Body of pancreas (tissue), 4 donors: ENCODE measurements at regions not wholly inside any gene's neighbourhood (a gene's known extent, or its start where the extent isn't known, plus 50 kb on each side); places are given as distances from the start of the nearest gene placed in this dataset.

Source experiments
- ATAC-seq: fragments of 150-250 bp; one replicate; pipeline ENCODE4 v1.9.1; 2016
- DNase-seq, 4 donors: peaks; one replicate each; pipeline ENCODE4 v3.0.0-alpha.2; 2019
- H3K27ac ChIP-seq, 4 donors: fragments of 200-600 bp; sonication (generic); 1 replicate in 3 of 4; 2 replicates in 1 of 4; pipeline versions ENCODE4 v1.5.1 to v1.6.1; 2016 to 2019; ENCODE audit warnings: mild to moderate bottlenecking in 1 of 4, mixed read lengths in 1 of 4, moderate library complexity in 1 of 4
- H3K27me3 ChIP-seq, 2 donors: fragments of 200-600 bp; sonication (generic); one replicate each; pipeline ENCODE4 v1.6.0; 2016; ENCODE audit warnings: mild to moderate bottlenecking in 1 of 2
- H3K36me3 ChIP-seq, 2 donors: fragments of 200-600 bp; sonication (generic); replicated peaks in 1 of 2; 2 replicates each; pipeline ENCODE4 v1.5.1; 2016; ENCODE audit warnings: low read depth in 2 of 2; ENCODE audit not compliant: insufficient read depth in 1 of 2
- H3K4me1 ChIP-seq: fragments of 200-600 bp; sonication (generic); one replicate; pipeline ENCODE4 v1.6.0; 2016
- H3K4me3 ChIP-seq, 2 donors: fragments of 200-600 bp; sonication (generic); 1 replicate in 1 of 2; 2 replicates in 1 of 2; pipeline ENCODE4 v1.5.1; 2016 to 2019
- H3K9me3 ChIP-seq, 3 donors: fragments of 200-600 bp; sonication (generic); 1 replicate in 2 of 3; 2 replicates in 1 of 3; pipeline ENCODE4 v1.5.1; 2016
- POLR2A ChIP-seq, 3 donors: fragments of 450-650 bp; IDR thresholded peaks; one replicate each; pipeline ENCODE4 v1.6.1; 2016; ENCODE audit warnings: antibody characterized with exemption in 3 of 3, mild to moderate bottlenecking in 2 of 3
- WGBS, 2 donors: methylation state at CpG; one replicate each; pipeline ENCODE4 v1.1.5; 2017; 5-methylcytosine and 5-hydroxymethylcytosine counted together
- intact Hi-C: fragments of 100-400 bp; cut with DNase I; formaldehyde crosslinking; loops from one replicate; pipeline ENCODE4 v1.15.1; 2023
- TF ChIP-seq, protein P1 (sequence below), 7 experiments: fragments of 450-650 bp in 4 of 7; fragments of 200-600 bp in 3 of 7; sonication (generic) in 3 of 7; IDR thresholded peaks; one replicate each; pipeline ENCODE4 v1.5.1; 2016 to 2019; ENCODE audit warnings: antibody characterized with exemption in 7 of 7

- no peak for ATAC-seq
- DNase-seq, result no peak
Measured at GRCh38 chr20:29740951-29741593, 1516.4 kb upstream of the DEFB115 start.

GRCh38 chr20:29741594-29741893 lies 1515.9 kb upstream of the DEFB115 start:
- DNase-seq (no peak), ATAC-seq (no peak)
- 26 to 32% methylated on average over 7 to 13 of the region's 13 CpGs for WGBS, 2 donors
- Histone ChIP-seq H3K4me3 (no peak overlapping the region), H3K36me3 (no peaks in the 10 kb centered on the region), H3K27me3 (no peaks in the 10 kb centered on the region), H3K9me3 (no peaks in the 10 kb centered on the region), H3K4me1 (no peaks in the 10 kb centered on the region), H3K27ac (no peak overlapping the region)
- intact Hi-C loops, result no loop called here
- TF ChIP-seq POLR2A (IDR thresholded peaks at IDR 0.05), result no peak
- TF ChIP-seq, protein P1, sequence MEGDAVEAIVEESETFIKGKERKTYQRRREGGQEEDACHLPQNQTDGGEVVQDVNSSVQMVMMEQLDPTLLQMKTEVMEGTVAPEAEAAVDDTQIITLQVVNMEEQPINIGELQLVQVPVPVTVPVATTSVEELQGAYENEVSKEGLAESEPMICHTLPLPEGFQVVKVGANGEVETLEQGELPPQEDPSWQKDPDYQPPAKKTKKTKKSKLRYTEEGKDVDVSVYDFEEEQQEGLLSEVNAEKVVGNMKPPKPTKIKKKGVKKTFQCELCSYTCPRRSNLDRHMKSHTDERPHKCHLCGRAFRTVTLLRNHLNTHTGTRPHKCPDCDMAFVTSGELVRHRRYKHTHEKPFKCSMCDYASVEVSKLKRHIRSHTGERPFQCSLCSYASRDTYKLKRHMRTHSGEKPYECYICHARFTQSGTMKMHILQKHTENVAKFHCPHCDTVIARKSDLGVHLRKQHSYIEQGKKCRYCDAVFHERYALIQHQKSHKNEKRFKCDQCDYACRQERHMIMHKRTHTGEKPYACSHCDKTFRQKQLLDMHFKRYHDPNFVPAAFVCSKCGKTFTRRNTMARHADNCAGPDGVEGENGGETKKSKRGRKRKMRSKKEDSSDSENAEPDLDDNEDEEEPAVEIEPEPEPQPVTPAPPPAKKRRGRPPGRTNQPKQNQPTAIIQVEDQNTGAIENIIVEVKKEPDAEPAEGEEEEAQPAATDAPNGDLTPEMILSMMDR (IDR thresholded peaks at IDR 0.05), result no peak

More at GRCh38 chr20:29740951-29741593, 1516.4 kb upstream of the DEFB115 start:
- 21 to 53% methylated on average over 8 to 45 of the region's 51 CpGs for WGBS, 2 donors
- intact Hi-C loops, result no loop called here
- Histone ChIP-seq H3K36me3 (no peaks in the 10 kb centered on the region), H3K27me3 (no peaks in the 10 kb centered on the region), H3K9me3 (no peaks in the 10 kb centered on the region), H3K4me3 (no peak overlapping the region), H3K27ac (no peak overlapping the region), H3K4me1 (no peaks in the 10 kb centered on the region)
- TF ChIP-seq, protein P1 (IDR thresholded peaks at IDR 0.05), result no peak

- no peak overlapping the region for H3K4me3 ChIP-seq
- TF ChIP-seq, protein P1 (IDR thresholded peaks at IDR 0.05), result no peak
- TF ChIP-seq POLR2A (IDR thresholded peaks at IDR 0.05), result no peak
- no peak for ATAC-seq
- no peaks in the 10 kb centered on the region for H3K36me3 ChIP-seq
- H3K27me3 ChIP-seq, result no peaks in the 10 kb centered on the region
- H3K9me3 ChIP-seq, result no peaks in the 10 kb centered on the region
- no peak for DNase-seq
- intact Hi-C loops, result no loop called here
- H3K27ac ChIP-seq, result no peak overlapping the region
- 25 to 55% methylated on average over 54 to 82 of the region's 88 CpGs for WGBS, 2 donors
- no peaks in the 10 kb centered on the region for H3K4me1 ChIP-seq
Measured at GRCh38 chr20:29741894-29742698, 1515.4 kb upstream of the DEFB115 start.

DNA sequence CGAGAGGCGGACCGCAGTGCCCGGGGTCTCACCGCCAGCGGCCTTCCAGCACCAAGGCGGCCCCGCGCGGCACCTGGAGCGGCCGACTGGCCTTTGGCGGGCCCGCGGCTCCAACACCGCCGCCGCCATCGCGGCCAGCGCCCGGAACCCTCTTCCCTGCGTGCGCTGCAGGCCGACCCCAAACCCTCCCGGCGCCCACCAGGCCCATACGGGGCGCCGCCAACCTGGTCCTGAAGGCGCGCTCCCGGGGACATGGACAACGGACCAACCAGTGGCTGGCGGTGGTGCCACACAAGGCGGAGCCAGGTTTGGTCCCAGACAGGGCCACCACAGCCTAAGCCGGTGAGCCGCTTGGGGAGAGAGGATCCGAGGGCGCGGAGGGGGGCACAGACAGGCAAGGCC lies 1514.8 kb upstream of the DEFB115 start:
- intact Hi-C loops, result no loop called here
- no peaks in the 10 kb centered on the region for H3K27me3 ChIP-seq
- no peaks in the 10 kb centered on the region for H3K9me3 ChIP-seq
- WGBS, 2 donors, result 16 to 29% methylated on average over 16 to 26 of the region's 41 CpGs
- DNase-seq (no peak), ATAC-seq (no peak)
- no peak overlapping the region for H3K4me3 ChIP-seq
- no peak overlapping the region for H3K27ac ChIP-seq
- TF ChIP-seq POLR2A (IDR thresholded peaks at IDR 0.05), result no peak
- TF ChIP-seq, protein P1 (IDR thresholded peaks at IDR 0.05), result no peak
- H3K4me1 ChIP-seq, result no peaks in the 10 kb centered on the region
- no peaks in the 10 kb centered on the region for H3K36me3 ChIP-seq
